GM18517 (cell line): ENCODE measurements at regions not wholly inside any gene's neighbourhood (a gene's known extent, or its start where the extent isn't known, plus 50 kb on each side); places are given as distances from the start of the nearest gene placed in this dataset.

ENCODE experiments used
- ATAC-seq: cut with Tn5 transposase; IDR thresholded peaks from one replicate; pipeline ENCODE4 v1.9.1; 2021; ENCODE audit warnings: mild to moderate bottlenecking, moderate library complexity; ENCODE audit not compliant: unreplicated experiment

DNA sequence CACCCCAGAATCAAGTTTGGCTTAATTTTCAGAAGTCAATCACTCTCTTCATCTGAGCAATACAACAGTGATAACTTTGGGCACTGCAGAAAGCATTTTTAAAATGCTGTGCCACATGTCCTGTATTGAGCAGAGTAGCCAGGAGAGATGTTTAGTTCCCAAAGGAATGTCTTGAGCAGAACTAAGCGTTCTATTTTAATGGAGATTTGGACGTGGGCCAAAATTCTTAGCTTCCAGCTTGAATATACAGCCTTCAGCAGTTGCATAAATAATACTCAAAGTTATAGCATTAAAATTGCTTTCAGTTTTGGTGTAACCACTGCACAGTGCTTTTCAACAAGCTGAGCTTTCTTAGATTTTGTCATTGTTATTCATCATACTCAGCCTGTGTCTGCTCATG lies 679.2 kb downstream of the NLGN4X start:
- no peak for ATAC-seq

DNA sequence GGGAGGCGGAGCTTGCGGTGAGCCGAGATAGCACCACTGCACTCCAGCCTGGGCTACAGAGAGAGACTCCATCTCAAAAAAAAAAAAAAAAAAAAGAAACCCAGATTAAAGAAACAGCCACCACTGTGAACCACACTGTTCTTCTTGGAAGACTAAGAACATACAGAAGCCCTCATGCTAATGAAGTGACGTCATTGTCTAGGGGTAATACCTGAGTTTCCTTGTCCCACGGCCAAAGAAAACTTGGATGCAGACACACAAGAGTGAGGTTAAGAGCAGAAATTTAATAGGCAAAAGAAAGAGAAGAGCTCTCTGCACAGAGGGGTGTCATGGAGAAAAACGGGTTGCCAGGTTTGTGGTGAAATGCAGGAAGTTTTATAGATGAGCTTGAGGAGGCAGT lies 691.6 kb downstream of the NLGN4X start:
- ATAC-seq: no peak

DNA sequence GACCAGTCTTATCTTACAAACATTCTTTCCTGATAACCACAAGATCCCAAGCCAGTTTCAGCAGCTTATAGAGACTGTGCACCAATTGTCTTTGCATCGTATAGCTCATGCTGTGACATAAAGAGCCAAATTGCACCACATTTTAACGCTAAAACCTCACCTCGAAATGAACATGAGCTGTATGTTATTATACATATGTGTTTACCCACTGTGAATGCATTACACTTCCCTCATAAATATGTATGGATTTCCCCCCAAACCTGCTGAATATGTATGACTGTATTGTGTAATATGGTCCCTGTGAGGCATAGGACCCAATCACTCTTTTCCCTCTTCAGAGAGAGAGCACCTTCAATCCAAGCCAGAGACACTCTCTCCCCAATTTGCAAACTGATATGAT lies 692.4 kb downstream of the NLGN4X start:
- no peak for ATAC-seq

DNA sequence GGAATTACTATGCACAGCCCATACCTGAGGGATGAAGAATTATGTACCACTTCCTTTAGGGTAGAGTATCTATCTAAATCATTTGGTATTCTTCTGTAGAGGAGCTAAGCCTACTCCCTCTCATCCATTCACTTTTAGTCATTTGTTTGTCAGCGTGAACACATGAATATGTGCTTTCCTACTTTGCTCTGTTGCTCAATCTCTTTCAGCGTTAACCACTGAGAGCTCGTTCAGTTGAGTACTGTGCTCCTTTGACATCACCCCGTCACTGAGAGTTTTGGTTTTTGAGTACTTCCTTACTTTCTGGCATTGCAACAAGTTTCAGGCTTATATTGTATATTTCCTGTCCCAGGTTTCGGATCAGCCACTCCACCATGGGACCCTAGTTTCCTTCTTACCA lies 700.6 kb downstream of the NLGN4X start:
- no peak for ATAC-seq

DNA sequence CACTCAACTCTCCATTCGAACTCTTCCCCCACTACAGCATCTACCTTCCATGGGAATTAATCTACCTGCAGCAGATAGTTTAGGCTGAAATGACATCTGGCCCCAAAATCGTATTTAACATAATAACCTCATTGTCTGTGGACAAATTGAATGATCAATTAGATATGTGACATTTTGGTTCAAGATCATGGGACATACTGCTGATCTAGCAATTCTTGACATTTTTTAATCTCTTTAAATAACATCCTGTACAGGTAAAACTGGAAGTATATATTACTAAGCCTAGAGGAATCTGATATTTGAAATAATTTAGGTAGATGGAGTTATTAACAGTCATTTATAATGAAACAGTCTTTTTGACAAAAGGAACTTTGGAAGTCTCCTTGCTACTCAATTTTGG lies 702.5 kb downstream of the NLGN4X start:
- ATAC-seq: no peak

DNA sequence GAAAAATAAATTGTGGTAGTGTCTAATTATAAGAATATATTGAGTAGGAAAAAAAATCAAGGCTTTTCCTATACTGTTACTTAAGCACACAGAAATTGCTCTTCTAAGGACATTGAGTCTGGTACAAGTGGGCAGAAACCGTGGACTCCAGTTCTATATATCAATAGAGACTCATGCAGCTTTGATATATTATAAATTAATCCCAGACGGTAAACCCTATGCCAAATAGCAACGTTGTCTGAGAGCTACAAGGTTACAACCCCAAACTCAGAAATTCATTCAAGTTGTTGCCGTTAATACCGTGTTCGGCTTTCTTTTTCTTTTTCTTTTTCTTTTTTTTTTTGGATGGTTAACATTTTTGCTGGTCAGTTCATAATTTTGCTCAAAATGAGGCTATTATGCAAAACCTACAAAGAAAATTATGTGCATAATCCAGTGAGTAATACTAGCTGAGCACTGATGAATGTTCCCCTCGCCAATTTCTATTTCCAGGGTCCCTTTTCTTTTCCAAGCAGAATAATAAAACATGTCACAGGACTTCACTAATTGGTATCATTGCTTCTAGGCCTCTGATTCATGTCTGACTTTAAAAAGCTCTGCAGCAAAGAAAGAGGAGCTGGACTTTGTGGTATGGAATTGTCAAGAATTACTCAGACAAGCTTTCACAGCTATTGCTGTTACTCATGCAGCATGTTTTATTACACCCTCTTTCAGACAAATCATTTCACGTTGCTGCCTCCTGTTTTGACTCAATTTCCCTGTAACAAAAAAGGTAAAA lies 737.7 kb downstream of the NLGN4X start:
- ATAC-seq: no peak

DNA sequence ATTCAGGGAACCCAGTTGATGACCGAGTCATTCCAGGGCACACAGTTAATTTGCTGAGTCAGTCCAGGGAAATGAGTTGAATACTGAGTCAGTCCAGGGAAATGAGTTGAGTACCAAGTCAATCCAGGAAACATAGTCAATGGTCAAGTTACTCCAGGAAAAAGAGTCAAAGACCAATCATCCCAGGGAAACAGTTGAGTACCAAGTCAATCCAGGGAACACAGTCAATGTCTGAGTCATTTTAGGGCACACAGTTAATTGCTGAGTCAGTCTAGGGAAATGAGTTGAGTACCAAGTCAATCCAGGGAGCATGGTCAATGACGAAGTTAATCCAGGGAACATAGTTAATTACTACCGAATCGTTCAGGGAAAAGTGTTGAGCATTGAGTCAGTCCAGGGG lies 754.4 kb downstream of the NLGN4X start:
- ATAC-seq: no peak

DNA sequence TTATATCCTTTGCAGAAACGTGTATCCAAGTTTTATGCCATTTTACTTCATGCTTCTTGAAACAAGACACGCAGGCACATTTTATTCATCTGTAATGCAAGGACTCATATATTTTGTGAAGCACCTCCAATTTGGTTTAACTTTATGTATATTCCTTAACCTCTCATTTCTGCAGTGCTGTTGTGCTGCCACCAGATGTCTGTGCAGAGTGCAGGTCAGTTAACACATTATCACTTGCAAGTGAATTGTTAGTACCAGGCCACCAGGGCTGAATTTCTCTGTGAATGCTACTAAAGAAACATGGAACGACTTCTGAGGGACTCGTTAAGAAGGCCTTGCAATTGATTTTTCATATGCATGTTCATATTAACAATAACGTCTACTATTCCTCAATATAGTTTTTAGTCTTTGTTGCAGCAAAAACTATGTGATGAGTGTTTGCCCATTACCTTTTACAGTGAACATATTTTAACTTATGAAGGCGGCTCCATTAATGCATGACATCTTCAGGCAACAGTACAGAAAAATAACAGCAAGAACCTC lies 770.3 kb downstream of the NLGN4X start:
- no peak for ATAC-seq

DNA sequence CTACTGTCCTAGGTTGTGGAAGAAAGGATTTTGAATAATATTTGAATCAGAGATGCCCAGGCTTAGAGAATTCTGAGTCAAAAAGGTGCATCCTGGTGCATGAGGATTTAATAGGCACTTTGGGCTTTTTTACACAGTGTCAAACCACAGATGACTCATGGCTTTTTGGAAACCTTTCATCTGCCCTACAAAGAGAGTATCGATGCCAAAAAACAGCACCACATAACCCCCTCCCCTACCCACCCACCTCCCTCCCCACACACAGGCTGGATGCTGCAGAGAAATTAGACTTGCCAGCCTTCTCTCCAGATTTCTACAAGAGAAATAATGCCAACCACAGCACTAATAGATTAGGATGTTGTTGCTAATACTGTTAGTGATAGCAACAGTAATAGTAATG lies 779.3 kb downstream of the NLGN4X start:
- no peak for ATAC-seq

DNA sequence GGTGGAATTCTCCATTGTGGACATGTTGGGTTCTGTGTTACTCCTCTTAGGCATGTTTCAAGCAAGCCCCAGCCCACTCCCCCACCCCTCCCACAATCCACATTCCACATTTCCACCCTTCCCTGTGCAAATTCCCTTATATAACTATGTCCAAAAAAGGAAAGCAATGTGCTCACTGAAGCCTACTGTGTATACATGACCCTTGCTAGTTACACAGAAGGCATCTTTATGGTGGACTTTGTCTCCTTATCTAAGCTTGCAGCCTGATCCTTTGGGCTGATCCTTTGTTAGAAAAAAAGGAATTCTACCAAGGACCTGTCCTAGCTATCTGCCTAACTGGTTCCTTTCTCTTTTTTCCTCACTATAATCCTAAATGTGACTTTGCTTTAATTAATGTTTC lies 796.8 kb downstream of the NLGN4X start:
- ATAC-seq: no peak

DNA sequence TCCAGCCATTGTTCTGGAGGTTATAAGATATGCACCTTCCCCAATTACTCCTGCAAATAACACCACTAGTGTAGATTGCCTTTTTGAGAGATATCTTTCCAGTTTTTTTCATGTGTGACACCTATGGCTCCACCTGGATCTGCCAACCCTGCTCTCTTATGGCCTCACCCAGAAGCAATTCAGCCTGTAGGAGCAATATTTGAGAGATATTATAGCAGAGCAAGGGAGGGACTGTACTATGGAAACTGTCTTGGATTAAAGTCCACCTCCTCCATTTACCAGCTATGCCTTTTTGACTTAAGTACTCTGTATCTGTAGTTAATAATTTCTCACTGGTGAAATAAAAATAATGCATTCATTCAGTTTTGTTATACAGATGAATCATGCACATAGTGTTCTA lies 803.5 kb downstream of the NLGN4X start:
- no peak for ATAC-seq

DNA sequence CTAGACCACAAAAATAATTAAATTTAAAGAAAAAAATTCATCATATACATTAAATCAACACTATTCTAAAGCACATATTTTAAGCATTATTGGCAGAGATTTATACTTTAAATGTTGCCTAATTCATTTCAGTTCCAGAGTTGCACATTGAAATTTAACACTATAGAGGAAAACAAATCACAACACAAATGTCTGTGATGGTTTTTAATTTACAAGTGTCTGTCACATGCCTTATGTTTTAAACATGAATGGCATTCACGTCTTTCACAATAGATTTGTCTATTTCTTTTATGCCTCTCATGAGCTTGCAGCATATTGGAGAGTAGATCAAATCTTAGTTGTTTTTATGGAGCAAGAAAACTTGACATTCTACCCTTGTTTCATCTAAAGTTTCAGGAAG lies 811.3 kb downstream of the NLGN4X start:
- ATAC-seq: no peak

DNA sequence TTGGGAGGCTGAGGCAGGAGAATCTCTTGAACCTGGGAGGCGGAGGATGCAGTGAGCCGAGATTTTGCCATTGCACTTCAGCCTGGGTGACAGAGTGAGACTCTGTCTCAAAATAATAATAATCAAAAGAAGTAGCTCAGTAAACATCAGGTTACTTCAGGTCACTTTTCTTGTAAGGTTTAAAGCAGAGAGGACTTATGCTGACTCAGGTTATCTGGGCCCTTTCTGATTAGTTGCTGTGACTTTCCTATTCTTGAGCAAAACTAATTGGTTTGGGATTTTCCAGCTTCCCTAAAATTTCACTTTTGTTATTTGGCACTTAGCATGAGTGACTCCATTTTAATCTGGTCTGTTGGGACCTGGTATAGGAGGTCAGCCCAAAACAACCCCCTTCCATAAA lies 812.9 kb downstream of the NLGN4X start:
- ATAC-seq: no peak

DNA sequence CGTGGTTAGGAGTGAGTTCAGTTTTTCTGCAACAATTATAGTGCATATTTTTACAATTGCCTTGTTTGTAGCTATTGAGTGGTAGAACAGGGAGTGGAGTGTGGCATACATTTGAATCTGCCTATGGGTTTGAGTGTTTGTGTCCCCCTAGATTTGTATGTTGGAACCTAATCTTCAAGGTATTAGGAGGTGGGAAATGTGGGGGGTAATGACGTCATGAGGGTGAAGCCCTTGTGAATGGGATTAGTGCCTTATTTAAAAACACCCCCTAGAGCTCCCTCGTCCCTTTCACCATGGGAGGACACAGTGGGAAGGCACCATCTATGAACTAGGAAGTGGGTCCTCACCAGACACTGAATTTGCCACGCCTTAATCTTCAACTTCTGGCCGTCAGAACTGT lies 819.6 kb downstream of the NLGN4X start:
- ATAC-seq: no peak

DNA sequence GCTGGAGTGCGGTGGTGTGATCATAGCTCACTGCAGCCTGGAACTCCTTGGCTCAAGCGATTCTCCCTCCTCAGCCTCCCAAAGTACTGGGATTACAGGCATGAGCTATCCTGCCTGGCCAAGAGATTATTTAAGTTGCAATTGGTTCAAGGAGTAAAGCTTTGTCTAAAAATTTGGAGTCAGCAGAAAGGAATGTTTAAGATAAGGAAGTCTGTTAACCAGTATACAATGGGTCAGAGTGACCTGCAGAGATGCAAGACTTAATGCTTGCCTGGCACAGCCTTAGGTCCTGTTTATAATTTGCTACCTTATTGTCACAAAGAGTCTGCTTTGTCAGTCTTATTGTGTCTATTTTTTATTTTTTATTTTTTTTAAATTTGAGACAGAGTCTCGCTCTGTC lies 826.2 kb downstream of the NLGN4X start:
- ATAC-seq: no peak

DNA sequence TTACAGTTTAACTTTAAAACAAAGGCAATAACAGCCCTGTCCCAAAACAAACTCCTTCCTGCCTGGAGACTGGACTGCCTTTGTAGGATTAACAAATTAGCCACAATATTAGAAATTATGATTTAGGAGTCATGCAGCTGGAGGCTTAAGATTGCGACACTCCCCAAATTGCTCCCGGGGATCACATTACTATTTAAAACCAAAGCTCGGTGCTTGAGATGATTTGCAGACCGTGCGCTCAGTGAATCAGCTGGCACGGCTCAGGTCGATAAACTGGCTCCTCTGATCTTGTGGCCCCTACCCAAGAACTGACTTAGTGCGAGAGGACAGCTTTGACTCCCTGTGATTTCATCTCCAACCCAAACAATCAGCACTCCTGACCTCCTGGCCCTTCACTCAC lies 829.3 kb downstream of the NLGN4X start:
- ATAC-seq: no peak

DNA sequence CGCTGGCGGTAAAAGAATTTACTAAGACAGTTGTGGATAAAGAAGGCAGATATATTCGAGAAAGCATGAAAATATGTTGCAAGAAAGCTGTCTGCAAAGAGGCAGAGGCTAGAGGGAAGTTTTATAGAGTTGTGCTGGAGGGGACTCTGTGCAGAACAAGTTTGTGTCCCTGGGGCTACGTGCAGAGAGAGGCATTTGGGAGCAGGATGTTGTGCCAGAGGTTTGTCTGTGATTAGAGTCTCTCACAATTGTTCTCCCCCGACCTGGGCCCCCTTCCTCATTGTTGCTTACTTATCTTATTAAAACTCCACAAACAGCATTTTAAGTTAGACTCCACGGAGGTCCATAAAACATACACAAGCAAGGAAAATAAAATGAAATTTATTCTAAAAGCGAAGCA lies 831.3 kb downstream of the NLGN4X start:
- no peak for ATAC-seq

DNA sequence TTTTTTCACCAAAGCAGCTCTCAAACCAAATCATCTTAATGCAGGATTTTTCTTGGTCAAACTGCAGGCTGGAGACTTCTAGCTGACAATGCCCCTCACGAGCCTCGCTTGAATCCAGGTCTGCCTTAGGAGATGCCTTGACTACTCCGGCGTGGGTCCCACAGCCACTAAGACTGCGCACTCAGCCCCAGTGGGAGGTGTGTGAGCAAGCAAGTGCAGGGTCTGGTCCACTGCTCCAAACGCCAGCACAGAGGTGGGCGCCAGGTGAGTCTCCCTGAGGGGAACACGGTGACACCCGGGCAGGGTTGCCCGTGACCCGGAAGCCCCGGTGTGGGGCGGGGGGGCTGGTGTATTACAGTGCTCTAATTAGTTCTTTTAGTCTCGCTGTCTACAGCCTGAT lies 838.3 kb downstream of the NLGN4X start:
- no peak for ATAC-seq

DNA sequence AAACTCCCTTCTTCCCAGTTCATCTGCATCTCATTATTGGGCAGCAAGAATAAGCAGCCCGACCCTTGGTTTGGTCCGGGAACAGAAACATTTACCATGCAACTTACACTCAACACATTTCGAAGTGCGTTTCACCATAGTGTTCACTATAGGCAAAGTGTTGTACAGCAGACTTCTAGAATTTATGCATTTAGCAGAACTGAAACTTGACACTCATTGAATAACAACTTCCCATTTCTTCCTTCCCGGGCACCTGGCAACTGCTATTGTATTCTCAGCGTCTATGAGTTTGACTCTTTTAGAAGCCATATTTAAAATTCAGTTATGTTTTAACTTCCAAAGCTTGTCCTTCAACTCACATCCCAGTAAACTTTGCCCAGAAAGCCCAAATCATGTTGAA lies 840.6 kb downstream of the NLGN4X start:
- no peak for ATAC-seq

DNA sequence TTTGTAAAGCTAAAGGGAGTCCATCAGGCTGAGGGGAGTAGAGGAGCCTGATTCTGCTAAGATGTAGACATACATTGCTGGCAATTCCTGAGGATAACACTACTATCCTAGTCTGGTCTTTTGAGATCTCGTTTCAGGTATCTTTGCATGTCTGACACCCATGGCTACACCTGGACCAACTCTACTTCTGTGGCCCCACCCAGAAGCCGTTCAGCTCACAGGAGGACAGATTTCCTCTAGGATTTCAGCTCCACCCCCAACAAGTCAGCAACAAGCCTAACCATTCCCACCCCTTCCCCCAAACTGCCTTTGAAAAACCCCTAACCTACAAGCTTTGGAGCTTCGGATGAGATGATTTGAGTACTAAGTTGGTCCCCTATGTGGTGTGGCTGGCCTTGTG lies 848.2 kb downstream of the NLGN4X start:
- no peak for ATAC-seq

DNA sequence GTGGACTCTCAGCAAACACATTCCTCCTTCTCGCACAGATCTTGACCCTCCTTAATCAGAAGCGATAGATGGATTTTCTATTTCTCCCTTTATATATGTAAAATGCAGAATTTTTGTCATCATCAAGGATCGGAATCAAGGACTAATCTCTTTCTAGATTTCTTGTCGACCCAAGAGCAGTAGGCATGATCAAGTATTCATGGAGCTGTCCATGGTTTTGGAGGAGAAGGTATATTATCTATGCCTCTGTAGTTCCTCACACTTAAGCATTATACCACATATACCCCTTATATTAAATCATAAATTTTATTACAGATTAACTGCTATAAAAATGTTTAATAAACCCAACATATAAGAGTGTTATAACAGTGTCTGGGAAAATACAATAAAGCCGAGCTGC lies 886.8 kb downstream of the NLGN4X start:
- ATAC-seq: no peak

DNA sequence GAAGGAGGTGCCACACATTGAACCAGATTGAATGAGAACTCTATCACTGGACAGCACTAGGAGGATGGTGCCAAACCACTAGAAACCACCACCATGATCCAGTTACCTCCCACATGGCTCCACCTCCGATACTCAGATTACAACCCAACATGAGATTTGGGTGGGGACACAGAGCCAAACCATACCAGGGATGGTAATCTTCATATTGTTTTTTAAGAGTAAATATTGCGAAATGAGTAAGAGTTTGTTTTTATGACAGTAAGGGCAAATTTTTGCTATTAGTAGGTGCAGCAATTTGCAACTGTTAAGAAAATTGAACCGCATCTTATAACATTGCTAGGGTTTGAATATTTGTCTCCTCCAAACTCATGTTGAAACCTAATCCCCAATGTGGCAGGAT lies 891.5 kb downstream of the NLGN4X start:
- no peak for ATAC-seq

DNA sequence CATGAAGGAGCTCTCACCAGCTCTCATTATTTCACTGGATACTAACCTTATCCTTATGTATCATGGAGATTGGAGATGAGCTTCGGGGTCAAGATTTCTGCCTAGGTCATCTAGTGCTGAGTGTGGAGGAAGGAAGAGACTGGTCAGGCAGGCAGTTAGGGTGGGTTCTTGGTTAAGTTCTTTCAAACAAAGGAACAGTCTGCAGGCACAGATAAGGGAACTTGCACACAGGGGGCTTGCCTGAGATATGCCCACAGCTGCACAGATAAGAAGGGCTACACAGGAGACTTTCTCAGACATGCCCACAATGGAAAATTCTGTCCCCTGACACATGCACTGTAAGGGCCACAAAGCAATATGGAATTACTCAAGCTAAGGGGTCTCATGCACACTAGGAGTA lies 904.1 kb downstream of the NLGN4X start:
- ATAC-seq: no peak
